ENCODE measurements at regions not wholly inside any gene's neighbourhood (a gene's known extent, or its start where the extent isn't known, plus 50 kb on each side); places are given as distances from the start of the nearest gene placed in this dataset.

DNA sequence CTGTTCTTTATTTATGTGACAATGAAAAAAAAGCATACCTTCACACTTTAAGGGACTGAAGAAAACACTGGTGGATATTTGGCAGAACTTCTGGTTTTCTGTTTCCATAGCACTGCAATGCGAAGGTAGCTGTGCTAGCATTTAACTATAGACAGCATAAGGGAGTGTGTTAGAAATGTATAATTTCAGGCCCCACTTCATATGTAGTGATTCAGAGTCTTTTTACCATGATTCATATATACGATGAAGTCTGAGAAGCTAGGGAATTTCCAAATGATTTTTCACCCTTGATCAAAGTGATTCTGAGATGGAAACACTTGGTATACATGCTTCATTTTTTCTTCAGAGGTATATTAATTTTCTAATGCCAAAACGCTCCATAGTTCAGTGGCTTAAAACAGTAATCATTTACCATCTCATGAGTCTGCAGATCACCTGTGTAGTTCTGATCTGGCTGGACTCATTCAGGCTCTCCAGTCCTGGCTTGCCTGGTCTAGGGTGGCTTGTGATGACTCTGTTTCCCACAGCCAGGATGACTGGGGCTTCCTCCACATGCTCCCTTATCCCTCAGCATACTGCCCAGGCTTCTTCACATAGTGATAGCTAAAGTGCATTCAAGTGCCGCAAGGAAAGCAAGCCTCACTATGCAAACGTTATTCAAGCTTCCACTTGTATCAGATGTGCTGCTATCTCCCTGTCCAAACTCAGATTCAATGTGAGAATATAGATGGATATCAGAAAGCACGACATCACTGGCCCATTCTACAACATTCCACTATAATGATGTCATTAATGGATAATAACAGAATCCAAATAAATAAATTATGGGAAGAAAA is 790.1 kb downstream of the TECRL start:
- no peak for DNase-seq (ENCODE audit: low read depth)

GRCh38 chr4:63607169-63607872 is 801.9 kb downstream of the TECRL start:
- DNase-seq (ENCODE audit: low read depth), result no peak

- DNase-seq (ENCODE audit: low read depth), result no peak
Measured at GRCh38 chr4:63589796-63590195, 819.5 kb downstream of the TECRL start.

DNA sequence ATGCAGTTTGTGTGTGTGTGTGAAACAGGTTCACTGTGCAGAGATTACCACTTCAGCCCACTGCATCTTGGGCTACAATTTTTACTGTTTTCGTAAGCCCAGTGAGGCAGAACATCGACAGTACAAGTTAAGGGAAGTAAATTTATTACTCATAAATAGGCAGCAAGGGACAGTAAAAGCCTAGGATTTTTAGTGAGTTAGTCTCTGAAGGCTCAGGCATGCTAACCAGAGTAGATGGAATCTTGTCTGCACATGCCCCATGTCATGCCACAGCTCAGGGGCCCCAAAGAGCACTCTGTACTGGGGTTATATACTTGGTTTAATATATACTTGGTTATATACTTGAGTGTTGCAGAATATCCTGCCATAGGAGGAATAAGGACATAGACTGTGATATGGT is 825.7 kb downstream of the TECRL start:
- no peak for DNase-seq (ENCODE audit: low read depth)

DNA sequence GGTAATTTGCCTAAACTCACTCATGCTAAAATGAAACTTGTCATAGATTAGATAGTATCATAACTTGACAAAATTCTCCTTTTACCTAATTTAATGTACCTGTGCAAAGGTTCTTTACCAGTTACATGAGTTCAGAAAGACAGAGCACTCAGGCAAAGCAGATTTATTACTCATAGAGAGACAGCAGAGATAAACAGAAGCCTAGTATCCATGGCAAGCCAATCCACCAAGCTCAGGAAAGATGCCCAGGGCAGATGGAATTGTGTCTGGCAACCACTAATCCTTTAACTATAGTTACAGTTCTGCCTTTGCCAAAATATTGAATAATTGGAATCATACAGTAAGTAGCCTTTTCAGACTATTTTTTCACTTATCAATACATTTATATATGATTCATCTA is 826.2 kb downstream of the TECRL start:
- no peak for DNase-seq (ENCODE audit: low read depth)

DNA sequence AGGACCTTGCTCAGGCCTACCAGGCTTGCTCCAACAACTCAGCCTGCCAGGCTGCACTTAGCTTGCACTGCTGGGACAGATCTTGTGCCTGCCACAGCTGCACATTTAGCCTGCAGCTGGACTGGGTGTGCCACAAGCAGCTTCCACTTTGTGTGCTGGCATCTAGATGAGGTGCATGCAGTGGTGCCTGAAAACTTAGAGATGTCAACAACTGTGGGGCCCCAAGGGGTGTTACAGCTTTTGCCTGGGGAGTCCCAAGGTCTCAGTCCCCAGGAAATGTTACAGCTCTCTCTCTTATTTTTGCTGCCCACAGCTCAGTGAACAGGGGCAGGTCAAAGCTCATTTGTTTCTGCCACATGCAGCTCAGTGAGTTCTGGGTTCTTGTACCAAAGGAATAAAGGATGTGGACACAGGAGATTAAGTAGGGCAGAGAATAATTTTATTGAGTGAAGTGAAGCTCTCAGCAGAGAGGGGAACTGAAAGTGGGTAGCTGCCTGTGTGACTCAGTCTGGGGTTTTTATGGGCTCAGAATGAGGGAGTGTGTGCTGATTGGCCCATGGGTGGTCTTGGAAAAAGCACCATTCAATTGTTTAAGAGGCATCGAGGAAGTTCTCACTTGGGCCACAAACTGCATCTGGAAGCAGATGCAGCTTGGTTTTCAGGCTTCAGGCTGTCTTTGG is 828.3 kb downstream of the TECRL start:
- no peak for DNase-seq (ENCODE audit: low read depth)

DNA sequence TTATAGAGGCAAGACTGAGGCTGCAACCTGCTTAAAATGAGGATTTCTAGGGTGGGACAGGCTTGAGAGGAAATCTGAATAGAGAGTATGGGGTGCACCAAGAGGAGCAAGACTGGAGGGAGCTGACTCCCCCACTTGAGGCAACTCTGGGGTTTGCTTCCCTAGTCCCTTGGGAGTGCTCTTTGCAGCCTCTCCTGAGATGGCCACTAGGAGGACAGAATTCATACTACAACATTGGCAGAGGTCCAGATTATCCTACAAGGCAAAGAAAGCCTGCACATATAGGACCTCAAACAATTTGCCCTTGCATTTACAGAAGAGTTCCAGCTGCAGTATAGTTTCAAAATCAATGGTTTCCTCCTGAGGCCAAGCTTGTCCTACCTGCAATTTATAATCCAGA is 830.9 kb downstream of the TECRL start:
- DNase-seq (ENCODE audit: low read depth), result no peak

DNA sequence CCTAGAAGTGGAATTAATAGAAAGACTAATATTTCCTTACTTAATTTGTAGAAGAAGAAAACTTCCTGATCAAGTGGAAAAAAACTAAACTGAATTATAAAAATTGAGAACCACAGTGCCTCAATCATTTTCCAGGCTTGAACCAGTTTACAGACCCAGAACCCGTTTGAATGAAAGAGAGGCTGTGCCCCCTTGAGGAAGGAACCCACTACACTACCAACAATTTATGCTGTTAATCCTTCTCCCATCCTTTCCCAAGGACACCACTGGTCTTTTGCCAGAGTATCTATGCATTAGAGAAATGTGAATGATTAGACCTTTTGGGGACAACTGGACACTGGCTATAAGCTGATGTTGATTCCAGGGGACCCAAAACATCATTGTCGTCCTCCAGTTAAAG is 842.6 kb downstream of the TECRL start:
- no peak for DNase-seq (ENCODE audit: low read depth)

DNA sequence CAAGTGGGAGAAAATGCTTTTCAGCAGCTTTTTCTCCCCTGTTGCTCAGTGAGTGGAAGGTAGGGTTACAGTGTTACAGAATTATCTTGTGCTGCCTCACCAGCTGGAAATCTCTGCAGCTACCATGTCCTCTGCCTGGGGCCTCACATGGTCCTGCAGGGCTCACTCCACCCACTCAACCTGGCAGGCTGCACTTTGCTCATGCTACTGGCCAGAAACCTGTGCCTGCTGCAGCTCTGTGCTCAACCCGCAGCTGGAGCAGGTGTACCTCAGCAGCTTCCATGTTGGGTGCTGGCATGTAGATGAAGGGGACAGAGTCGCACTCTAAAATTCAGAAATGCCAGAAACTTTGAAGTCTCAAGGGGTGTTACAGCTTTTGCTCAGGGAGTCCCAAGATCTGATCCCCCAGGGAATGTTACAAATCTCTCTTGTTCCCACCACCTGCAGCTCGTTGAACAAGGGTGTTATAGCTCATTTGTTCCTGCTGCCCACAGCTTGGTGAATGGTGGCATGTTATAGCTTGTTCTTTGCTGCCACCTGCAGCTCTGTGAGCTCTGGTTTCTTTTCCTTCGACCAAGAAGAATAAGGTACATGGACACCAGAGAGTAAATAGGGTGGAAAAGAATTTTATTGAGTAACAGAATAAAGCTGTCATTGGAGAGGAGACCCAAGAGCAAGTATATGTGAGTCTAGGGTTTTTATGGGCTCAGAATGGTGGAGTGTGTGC is 845.8 kb downstream of the TECRL start:
- no peak for DNase-seq (ENCODE audit: low read depth)

DNA sequence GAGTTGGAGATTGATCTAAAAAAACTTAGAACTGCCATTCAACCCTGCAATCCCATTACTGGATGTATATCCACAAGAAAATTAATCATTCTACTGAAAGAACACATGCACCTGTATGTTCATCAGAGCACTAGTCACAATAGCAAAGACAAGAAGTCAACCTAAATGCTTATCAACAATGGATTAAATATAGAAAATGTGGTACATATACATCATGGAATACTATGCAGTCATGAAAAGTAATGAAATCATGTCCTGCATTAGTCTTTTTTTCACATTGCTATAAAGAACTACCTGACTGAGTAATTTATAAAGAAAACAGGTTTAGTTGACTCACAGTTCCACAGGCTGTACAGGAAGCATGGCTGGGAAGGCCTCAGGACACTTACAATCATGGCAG is 850.5 kb downstream of the TECRL start:
- no peak for DNase-seq (ENCODE audit: low read depth)

DNA sequence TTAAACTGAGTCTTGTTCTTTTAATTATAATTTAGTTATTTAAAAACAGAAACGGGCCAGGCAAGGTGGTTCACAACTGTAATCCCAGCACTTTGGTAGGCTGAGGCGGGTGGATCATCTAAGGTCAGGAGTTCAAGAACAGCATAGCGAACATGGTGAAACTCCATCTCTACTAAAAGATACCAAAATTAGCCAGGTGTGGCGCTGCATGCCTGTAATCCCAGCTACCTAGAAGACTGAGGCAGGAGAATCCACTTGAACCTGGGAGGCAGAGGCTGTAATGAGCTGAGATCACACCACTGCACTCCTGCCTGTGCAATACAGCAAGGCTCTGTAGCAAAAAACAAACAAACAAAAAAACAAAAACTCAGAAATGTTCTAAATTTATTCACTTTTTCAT is 852.9 kb downstream of the TECRL start:
- no peak for DNase-seq (ENCODE audit: low read depth)

- no peak for DNase-seq (ENCODE audit: low read depth)
Measured at GRCh38 chr4:63553123-63553522, 856.1 kb downstream of the TECRL start.

GRCh38 chr4:63541828-63542227 is 867.4 kb downstream of the TECRL start:
- no peak for DNase-seq (ENCODE audit: low read depth)

DNA sequence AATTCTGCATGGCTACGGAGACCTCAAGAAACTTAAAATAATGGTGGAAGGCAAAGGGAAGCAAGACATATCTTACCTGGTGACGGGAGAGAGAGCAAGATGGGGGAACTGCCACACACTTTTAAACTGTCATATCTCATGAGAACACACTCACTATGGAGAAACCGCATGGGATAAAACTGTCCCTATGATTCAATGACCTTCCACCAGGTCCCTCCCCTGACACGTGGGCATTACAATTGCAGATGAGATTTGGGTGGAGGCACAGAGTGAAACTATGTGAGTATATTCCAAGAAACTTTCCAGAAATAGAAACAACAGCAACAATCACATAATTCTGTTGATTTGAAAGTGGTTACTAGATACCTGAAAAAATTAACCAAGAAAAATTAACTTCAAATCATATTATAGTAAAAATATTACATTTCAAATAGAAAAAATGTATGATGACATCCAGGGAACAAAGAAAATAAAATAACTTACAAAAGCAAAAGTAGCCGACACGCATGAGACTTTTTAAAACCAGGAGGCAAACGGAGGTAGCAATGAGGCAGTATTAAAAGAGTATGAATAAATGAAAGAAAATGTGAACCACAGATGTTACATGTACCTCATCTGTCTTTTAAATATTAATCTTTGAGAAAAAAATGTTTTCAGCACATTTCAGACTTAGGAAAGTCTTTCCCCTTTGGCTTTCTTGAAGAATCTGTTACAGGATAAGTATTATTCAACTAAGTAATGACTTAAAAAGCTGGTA is 879.5 kb downstream of the TECRL start:
- DNase-seq (ENCODE audit: low read depth), result no peak

DNA sequence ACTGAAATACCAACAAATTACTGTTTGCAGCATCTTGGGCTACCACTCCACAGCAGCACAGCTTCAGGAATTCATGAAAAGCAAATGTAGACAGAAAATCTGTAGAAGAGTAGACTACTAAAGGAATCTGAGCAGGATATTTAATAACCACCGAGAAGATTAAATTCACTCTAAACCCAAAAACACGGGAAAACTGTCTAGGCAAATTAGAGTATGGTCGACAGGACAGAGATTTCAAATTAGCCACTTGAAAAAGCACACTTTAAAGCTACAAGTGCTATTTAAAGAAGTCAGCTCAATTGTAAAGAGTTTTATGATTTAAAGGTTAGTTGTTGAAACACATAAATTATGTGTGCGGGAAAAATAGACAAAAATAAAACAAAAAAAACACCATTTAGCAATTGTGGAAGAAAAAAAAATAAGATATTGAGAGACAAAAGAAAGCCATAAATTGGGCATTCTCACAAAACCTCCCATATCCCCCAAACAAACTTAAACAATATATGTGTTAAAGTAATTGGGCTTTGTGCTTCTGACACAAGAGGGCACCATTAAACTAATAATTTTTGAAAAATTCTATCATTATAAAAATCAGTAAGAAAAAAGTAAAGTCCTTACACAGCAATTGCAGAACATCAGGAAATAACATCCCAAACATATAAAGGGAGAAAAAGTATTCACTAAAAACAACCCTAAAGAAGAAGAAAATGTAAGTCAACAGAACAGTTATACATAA is 880.8 kb downstream of the TECRL start:
- DNase-seq (ENCODE audit: low read depth), result no peak

DNA sequence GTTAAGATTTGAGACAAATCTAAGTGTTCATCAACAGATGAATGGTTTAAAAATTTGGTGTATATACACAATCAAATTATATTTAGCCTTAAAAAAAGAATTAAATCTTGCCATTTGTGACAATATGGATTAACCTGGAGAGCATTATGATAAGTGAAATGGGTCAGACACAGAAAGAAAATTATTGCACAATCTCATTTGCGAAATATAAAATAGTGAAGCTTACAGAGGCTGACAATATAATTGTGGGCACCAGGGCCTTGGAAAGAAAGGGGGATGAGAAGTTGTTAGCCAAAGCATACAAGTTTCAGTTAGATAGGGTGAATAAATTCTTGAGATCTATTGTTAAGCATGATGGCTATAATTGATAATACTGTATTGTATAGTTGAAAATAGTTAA is 883.0 kb downstream of the TECRL start:
- DNase-seq (ENCODE audit: low read depth), result no peak

DNA sequence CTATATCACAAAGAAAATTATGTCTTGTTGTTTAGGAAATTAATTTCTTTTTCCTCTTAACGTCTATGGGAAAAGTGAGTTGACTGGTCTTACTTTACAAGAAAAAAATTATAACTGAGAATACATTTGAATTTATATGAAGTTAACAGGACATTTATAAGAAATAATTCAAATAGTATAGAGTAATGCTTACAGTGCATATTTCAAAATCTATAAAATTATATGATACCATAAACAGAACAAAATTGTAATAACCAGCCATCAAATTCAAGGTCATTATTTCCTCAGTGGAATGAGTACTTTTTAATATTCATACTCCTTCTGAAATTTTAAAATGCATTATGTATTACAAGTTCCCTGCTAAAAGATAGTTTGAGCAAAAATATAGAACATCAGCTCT is 884.5 kb downstream of the TECRL start:
- DNase-seq (ENCODE audit: low read depth), result no peak

DNA sequence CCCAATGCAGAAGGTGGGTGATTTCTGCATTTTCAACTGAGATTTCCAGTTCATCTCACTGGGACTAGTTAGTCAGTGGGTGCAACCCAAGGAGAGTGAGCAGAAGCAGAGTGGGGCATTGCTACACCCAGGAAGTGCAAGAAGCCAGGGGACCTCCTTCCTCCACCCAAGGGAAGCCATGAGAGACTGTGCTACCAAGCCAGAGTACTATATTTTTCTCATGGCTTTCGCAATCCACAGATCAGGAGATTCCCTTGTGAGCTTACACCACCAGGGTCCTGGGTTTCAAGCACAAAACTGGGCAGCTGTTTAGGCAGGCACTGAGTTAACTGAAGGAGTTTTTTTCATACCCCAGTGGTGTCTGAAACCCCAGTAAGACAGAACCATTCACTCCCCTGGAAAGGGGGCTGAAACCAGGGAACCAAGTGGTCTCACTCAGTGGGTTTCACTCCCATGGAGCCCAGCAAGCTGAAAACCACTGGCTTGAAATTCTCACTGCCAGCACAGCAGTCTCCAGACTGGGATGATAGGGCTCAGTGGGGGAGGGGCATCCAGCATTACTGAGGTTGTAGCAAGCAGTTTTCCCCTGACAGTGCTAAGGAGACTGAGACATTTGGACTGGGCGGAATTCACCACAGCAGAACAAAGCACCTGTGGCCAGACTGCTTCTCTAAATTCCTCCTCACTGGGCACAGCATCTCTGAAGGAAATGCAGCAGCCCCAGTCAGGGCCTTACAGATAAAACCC is 903.4 kb downstream of the TECRL start:
- no peak for DNase-seq (ENCODE audit: low read depth)

DNA sequence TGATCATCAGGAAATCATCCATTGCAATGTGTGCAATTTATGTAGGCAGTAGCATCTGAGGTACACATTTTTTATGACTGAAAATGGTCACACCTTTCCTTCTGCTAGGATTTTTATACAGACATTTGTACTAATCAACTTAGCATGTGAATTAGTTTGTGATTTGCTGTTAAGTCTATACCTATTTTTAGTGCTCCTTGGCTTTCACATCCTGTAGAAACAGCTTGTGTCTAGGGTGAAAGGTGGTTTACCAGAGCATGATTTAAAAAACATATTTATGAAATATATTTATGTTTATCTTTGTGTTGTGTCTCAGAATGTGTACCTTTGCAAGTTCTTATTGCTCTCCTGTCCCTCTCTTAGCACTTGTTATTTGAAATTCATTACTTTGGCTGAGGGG is 916.0 kb downstream of the TECRL start:
- DNase-seq (ENCODE audit: low read depth), result no peak

DNA sequence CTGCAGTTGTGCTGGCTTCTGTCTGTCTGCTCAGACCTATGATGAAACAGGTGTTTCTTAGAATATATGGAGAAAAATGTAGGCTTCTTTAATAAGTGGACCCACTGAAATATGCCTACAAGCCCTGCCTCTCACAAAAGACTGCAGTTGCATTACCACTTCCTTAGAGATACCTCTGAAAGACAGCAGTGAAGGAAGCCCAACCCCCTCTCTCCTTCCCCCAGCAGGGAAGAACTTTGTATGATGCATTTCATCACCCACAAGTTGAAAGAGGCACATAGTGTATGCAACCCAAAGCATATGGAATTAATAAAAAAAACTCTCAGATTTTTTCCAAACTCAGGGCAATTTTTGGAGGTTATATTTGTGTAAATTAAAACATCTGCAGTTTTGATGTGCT is 916.7 kb downstream of the TECRL start:
- DNase-seq (ENCODE audit: low read depth), result no peak
